ENCODE measurements at regions not wholly inside any gene's neighbourhood (a gene's known extent, or its start where the extent isn't known, plus 50 kb on each side); places are given as distances from the start of the nearest gene placed in this dataset.

DNA sequence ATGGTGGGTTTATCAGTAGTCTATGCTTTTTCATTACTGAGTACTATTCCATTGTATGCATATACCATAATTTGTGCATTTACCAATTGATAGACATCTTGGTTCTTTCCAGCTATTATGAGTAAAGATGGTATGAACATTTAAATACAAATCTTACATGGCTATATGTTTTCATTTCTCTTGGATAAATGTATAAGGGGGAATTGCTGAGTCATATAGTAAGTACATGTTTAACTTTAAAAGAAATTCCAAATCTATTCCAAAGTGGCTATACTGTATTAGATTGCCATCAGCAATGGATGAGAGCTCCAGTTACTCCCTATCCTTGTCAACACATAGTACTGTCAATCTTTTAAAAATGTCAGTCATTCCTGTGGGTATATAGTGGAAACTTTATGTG is 243.9 kb downstream of the CDCA7 start:
- TF ChIP-seq, protein P1, sequence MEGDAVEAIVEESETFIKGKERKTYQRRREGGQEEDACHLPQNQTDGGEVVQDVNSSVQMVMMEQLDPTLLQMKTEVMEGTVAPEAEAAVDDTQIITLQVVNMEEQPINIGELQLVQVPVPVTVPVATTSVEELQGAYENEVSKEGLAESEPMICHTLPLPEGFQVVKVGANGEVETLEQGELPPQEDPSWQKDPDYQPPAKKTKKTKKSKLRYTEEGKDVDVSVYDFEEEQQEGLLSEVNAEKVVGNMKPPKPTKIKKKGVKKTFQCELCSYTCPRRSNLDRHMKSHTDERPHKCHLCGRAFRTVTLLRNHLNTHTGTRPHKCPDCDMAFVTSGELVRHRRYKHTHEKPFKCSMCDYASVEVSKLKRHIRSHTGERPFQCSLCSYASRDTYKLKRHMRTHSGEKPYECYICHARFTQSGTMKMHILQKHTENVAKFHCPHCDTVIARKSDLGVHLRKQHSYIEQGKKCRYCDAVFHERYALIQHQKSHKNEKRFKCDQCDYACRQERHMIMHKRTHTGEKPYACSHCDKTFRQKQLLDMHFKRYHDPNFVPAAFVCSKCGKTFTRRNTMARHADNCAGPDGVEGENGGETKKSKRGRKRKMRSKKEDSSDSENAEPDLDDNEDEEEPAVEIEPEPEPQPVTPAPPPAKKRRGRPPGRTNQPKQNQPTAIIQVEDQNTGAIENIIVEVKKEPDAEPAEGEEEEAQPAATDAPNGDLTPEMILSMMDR (IDR thresholded peaks at IDR 0.05): no peak
- TF ChIP-seq POLR2A (IDR thresholded peaks at IDR 0.05): no peak
